ENCODE measurements at regions not wholly inside any gene's neighbourhood (a gene's known extent, or its start where the extent isn't known, plus 50 kb on each side); places are given as distances from the start of the nearest gene placed in this dataset.

DNA sequence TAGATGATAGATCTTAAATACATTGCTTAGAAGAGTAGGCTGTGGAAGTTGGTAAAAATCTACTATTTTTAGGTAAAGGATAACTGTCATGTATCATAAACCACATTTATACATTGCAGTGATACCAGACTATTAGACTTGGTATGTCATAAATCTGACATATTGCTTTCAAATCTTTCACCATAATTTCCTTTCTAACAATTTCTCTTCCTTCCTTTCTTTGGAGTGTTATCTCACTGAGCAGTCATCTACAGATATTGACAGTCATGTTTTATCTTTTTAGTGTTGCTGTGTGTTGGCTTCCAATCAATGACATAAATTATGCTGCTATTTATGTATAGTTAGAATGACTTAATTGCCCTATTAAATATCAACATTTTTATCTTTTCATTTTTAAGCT lies 588.7 kb downstream of the TUSC7 start:
- Histone ChIP-seq H3K4me2 (no peak overlapping the region), H3K9me2 (ENCODE audit: insufficient read depth) (no peaks in the 10 kb centered on the region), H3K27me3 (ENCODE audit: insufficient read depth) (no peaks in the 10 kb centered on the region), H3K36me3 (ENCODE audit: insufficient read depth) (no peaks in the 10 kb centered on the region), H3K27ac (ENCODE audit: low read depth) (no peak overlapping the region), H4K20me1 (replicated peaks; ENCODE audit: insufficient read depth) (no peaks in the 10 kb centered on the region; the same call in 1 of the 2 replicates), H3K4me1 (ENCODE audit: insufficient read depth) (no peaks in the 10 kb centered on the region), H2AFZ (no peak overlapping the region), H3F3A (replicated peaks; ENCODE audit: low read depth) (no peaks in the 10 kb centered on the region), H3K79me2 (replicated peaks; ENCODE audit: insufficient read depth) (no peaks in the 10 kb centered on the region), H3K4me3 (no peak overlapping the region)
- TF ChIP-seq EZH2phosphoT487 (IDR thresholded peaks at IDR 0.05; ENCODE audit: unreplicated experiment) (no peak), CREB1 (CRISPR knock-in tag; IDR thresholded peaks at IDR 0.05; ENCODE audit: low read depth) (no peak), POLR2AphosphoS5 (IDR thresholded peaks at IDR 0.05; ENCODE audit: low read depth) (no peak), ZNF114 (CRISPR knock-in tag; IDR thresholded peaks at IDR 0.05) (no peak), EZH2 (IDR thresholded peaks at IDR 0.05; ENCODE audit: low read depth, unreplicated experiment) (no peak), JUNB (IDR thresholded peaks at IDR 0.05; ENCODE audit: unreplicated experiment) (no peak), STAT1 (IDR thresholded peaks at IDR 0.05; ENCODE audit: unreplicated experiment) (no peak), NANOG (IDR thresholded peaks at IDR 0.05; ENCODE audit: borderline replicate concordance) (no peak), ZNF331 (CRISPR knock-in tag; IDR thresholded peaks at IDR 0.05; ENCODE audit: low read depth) (no peak)
- TF ChIP-seq, protein P1, sequence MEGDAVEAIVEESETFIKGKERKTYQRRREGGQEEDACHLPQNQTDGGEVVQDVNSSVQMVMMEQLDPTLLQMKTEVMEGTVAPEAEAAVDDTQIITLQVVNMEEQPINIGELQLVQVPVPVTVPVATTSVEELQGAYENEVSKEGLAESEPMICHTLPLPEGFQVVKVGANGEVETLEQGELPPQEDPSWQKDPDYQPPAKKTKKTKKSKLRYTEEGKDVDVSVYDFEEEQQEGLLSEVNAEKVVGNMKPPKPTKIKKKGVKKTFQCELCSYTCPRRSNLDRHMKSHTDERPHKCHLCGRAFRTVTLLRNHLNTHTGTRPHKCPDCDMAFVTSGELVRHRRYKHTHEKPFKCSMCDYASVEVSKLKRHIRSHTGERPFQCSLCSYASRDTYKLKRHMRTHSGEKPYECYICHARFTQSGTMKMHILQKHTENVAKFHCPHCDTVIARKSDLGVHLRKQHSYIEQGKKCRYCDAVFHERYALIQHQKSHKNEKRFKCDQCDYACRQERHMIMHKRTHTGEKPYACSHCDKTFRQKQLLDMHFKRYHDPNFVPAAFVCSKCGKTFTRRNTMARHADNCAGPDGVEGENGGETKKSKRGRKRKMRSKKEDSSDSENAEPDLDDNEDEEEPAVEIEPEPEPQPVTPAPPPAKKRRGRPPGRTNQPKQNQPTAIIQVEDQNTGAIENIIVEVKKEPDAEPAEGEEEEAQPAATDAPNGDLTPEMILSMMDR (conservative IDR thresholded peaks at IDR 0.05; ENCODE audit: low read depth in 2 of 2), result no peak
- TF ChIP-seq, protein P2, sequence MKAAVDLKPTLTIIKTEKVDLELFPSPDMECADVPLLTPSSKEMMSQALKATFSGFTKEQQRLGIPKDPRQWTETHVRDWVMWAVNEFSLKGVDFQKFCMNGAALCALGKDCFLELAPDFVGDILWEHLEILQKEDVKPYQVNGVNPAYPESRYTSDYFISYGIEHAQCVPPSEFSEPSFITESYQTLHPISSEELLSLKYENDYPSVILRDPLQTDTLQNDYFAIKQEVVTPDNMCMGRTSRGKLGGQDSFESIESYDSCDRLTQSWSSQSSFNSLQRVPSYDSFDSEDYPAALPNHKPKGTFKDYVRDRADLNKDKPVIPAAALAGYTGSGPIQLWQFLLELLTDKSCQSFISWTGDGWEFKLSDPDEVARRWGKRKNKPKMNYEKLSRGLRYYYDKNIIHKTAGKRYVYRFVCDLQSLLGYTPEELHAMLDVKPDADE (IDR thresholded peaks at IDR 0.05), result no peak
- TF ChIP-seq, protein P3, sequence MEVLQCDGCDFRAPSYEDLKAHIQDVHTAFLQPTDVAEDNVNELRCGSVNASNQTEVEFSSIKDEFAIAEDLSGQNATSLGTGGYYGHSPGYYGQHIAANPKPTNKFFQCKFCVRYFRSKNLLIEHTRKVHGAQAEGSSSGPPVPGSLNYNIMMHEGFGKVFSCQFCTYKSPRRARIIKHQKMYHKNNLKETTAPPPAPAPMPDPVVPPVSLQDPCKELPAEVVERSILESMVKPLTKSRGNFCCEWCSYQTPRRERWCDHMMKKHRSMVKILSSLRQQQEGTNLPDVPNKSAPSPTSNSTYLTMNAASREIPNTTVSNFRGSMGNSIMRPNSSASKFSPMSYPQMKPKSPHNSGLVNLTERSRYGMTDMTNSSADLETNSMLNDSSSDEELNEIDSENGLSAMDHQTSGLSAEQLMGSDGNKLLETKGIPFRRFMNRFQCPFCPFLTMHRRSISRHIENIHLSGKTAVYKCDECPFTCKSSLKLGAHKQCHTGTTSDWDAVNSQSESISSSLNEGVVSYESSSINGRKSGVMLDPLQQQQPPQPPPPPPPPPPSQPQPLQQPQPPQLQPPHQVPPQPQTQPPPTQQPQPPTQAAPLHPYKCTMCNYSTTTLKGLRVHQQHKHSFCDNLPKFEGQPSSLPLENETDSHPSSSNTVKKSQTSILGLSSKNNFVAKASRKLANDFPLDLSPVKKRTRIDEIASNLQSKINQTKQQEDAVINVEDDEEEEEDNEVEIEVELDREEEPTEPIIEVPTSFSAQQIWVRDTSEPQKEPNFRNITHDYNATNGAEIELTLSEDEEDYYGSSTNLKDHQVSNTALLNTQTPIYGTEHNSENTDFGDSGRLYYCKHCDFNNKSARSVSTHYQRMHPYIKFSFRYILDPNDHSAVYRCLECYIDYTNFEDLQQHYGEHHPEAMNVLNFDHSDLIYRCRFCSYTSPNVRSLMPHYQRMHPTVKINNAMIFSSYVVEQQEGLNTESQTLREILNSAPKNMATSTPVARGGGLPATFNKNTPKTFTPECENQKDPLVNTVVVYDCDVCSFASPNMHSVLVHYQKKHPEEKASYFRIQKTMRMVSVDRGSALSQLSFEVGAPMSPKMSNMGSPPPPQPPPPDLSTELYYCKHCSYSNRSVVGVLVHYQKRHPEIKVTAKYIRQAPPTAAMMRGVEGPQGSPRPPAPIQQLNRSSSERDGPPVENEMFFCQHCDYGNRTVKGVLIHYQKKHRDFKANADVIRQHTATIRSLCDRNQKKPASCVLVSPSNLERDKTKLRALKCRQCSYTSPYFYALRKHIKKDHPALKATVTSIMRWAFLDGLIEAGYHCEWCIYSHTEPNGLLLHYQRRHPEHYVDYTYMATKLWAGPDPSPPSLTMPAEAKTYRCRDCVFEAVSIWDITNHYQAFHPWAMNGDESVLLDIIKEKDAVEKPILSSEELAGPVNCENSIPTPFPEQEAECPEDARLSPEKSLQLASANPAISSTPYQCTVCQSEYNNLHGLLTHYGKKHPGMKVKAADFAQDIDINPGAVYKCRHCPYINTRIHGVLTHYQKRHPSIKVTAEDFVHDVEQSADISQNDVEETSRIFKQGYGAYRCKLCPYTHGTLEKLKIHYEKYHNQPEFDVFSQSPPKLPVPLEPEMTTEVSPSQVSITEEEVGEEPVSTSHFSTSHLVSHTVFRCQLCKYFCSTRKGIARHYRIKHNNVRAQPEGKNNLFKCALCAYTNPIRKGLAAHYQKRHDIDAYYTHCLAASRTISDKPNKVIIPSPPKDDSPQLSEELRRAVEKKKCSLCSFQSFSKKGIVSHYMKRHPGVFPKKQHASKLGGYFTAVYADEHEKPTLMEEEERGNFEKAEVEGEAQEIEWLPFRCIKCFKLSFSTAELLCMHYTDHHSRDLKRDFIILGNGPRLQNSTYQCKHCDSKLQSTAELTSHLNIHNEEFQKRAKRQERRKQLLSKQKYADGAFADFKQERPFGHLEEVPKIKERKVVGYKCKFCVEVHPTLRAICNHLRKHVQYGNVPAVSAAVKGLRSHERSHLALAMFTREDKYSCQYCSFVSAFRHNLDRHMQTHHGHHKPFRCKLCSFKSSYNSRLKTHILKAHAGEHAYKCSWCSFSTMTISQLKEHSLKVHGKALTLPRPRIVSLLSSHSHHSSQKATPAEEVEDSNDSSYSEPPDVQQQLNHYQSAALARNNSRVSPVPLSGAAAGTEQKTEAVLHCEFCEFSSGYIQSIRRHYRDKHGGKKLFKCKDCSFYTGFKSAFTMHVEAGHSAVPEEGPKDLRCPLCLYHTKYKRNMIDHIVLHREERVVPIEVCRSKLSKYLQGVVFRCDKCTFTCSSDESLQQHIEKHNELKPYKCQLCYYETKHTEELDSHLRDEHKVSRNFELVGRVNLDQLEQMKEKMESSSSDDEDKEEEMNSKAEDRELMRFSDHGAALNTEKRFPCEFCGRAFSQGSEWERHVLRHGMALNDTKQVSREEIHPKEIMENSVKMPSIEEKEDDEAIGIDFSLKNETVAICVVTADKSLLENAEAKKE (CRISPR knock-in tag; IDR thresholded peaks at IDR 0.05), result no peak
- TF ChIP-seq, protein P4, sequence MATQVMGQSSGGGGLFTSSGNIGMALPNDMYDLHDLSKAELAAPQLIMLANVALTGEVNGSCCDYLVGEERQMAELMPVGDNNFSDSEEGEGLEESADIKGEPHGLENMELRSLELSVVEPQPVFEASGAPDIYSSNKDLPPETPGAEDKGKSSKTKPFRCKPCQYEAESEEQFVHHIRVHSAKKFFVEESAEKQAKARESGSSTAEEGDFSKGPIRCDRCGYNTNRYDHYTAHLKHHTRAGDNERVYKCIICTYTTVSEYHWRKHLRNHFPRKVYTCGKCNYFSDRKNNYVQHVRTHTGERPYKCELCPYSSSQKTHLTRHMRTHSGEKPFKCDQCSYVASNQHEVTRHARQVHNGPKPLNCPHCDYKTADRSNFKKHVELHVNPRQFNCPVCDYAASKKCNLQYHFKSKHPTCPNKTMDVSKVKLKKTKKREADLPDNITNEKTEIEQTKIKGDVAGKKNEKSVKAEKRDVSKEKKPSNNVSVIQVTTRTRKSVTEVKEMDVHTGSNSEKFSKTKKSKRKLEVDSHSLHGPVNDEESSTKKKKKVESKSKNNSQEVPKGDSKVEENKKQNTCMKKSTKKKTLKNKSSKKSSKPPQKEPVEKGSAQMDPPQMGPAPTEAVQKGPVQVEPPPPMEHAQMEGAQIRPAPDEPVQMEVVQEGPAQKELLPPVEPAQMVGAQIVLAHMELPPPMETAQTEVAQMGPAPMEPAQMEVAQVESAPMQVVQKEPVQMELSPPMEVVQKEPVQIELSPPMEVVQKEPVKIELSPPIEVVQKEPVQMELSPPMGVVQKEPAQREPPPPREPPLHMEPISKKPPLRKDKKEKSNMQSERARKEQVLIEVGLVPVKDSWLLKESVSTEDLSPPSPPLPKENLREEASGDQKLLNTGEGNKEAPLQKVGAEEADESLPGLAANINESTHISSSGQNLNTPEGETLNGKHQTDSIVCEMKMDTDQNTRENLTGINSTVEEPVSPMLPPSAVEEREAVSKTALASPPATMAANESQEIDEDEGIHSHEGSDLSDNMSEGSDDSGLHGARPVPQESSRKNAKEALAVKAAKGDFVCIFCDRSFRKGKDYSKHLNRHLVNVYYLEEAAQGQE (IDR thresholded peaks at IDR 0.05; ENCODE audit: unreplicated experiment), result no peak
- Mint-ChIP-seq H3K27ac (no peak overlapping the region), H3K9me3 (no peaks in the 10 kb centered on the region), H3K27me3 (ENCODE audit: insufficient read depth, low read depth, poor library complexity) (peaks cover 4% of the 10 kb centered on the region), H3K36me3 (ENCODE audit: low read depth) (no peaks in the 10 kb centered on the region), H3K4me1 (no peaks in the 10 kb centered on the region), H3K4me3 (no peak overlapping the region)
- ATAC-seq, result no peak
- DNase-seq (ENCODE audit: low spot score), result no peak

All from GM23338 (cell line).